Neural cell (in vitro differentiated cells): ENCODE measurements at regions not wholly inside any gene's neighbourhood (a gene's known extent, or its start where the extent isn't known, plus 50 kb on each side); places are given as distances from the start of the nearest gene placed in this dataset.

Experiments used
- H2AFZ ChIP-seq: fragments of 200-600, 300-800 bp; sonication (generic), shearing (Covaris generic); 2 replicates; pipeline ENCODE4 v1.6.0; 2014; ENCODE audit warnings: low read depth, mild to moderate bottlenecking, antibody characterized with exemption, low read length, moderate library complexity
- H3F3A ChIP-seq: fragments of 200-600 bp; shearing (Covaris generic); 2 replicates; pipeline ENCODE4 v1.6.1; 2016; ENCODE audit warnings: mild to moderate bottlenecking, moderate library complexity, mixed read lengths, antibody characterized with exemption, low read length; ENCODE audit not compliant: insufficient read depth, poor library complexity, severe bottlenecking
- H3K27ac ChIP-seq: fragments of 200-600, 300-800 bp; sonication (generic), shearing (Covaris generic); 2 replicates; pipeline ENCODE4 v1.5.1; 2014; ENCODE audit warnings: mild to moderate bottlenecking, low read length, moderate library complexity
- H3K27me3 ChIP-seq: fragments of 300-800, 200-600 bp; sonication (generic), shearing (Covaris generic); 2 replicates; pipeline ENCODE4 v1.6.0; 2014; ENCODE audit warnings: mild to moderate bottlenecking, low read depth, low read length, moderate library complexity; ENCODE audit not compliant: insufficient read depth
- H3K36me3 ChIP-seq: fragments of 300-800, 200-600 bp; sonication (generic), shearing (Covaris generic); 2 replicates; pipeline ENCODE4 v1.5.1; 2014; ENCODE audit warnings: mild to moderate bottlenecking, antibody characterized with exemption, low read length, moderate library complexity; ENCODE audit not compliant: insufficient read depth
- H3K4me2 ChIP-seq: fragments of 300-800, 200-600 bp; sonication (generic), shearing (Covaris generic); 2 replicates; pipeline ENCODE4 v1.6.0; 2014; ENCODE audit warnings: mild to moderate bottlenecking, low read length
- H3K4me3 ChIP-seq: fragments of 300-800, 200-600 bp; sonication (generic), shearing (Covaris generic); 2 replicates; pipeline ENCODE4 v1.5.1; 2014; ENCODE audit warnings: mild to moderate bottlenecking, low read length, moderate library complexity
- H3K79me2 ChIP-seq: fragments of 200-600 bp; shearing (Covaris generic); replicated peaks from 2 replicates; pipeline ENCODE4 v1.6.0; 2014; ENCODE audit warnings: mild to moderate bottlenecking, low read length, moderate library complexity; ENCODE audit not compliant: insufficient read depth
- H3K9ac ChIP-seq: fragments of 300-800, 200-600 bp; sonication (generic), shearing (Covaris generic); 2 replicates; pipeline ENCODE4 v1.6.1; 2016; ENCODE audit warnings: mild to moderate bottlenecking, low read length, mixed read lengths
- H3K9me2 ChIP-seq: fragments of 200-600 bp; shearing (Covaris generic); 2 replicates; pipeline ENCODE4 v1.6.1; 2016; ENCODE audit warnings: mild to moderate bottlenecking, low read length, mixed read lengths; ENCODE audit not compliant: insufficient read depth
- H3K9me3 ChIP-seq: fragments of 200-600, 300-800 bp; sonication (generic), shearing (Covaris generic); 2 replicates; pipeline ENCODE4 v1.6.1; 2016; ENCODE audit warnings: mild to moderate bottlenecking, mixed run types, low read length, moderate library complexity, mixed read lengths
- H4K20me1 ChIP-seq: fragments of 200-600 bp; shearing (Covaris generic); 2 replicates; pipeline ENCODE4 v1.6.1; 2016; ENCODE audit warnings: mild to moderate bottlenecking, mixed run types; ENCODE audit not compliant: insufficient read depth
- CTCF ChIP-seq: fragments of 450-650 bp; IDR thresholded peaks from 2 replicates; pipeline ENCODE4 v1.5.1; 2014; ENCODE audit warnings: antibody characterized with exemption, mild to moderate bottlenecking, moderate library complexity; ENCODE audit not compliant: poor library complexity, severe bottlenecking
- EP300 ChIP-seq: fragments of 450-650 bp; conservative IDR thresholded peaks from 2 replicates; pipeline ENCODE4 v1.6.1; 2014; ENCODE audit warnings: antibody characterized with exemption, mild to moderate bottlenecking, moderate library complexity; ENCODE audit not compliant: poor library complexity, severe bottlenecking
- EZH2 ChIP-seq: fragments of 200-600, 300-800 bp; shearing (Covaris generic), sonication (generic); IDR thresholded peaks from 2 replicates; pipeline ENCODE4 v1.6.1; 2014; ENCODE audit warnings: antibody characterized with exemption, low read length, borderline replicate concordance, mild to moderate bottlenecking; ENCODE audit not compliant: insufficient read depth, poor library complexity, severe bottlenecking
- MXI1 ChIP-seq: fragments of 450-650 bp; conservative IDR thresholded peaks from 2 replicates; pipeline ENCODE4 v1.6.1; 2014; ENCODE audit warnings: antibody characterized with exemption, mild to moderate bottlenecking; ENCODE audit not compliant: poor library complexity, severe bottlenecking
- POLR2AphosphoS5 ChIP-seq: IDR thresholded peaks from 2 replicates; pipeline ENCODE4 v1.6.1; 2012
- RAD21 ChIP-seq: fragments of 450-650 bp; conservative IDR thresholded peaks from 2 replicates; pipeline ENCODE4 v1.6.1; 2014; ENCODE audit warnings: antibody characterized with exemption, mild to moderate bottlenecking, moderate library complexity
- REST ChIP-seq: IDR thresholded peaks from 2 replicates; pipeline ENCODE4 v1.6.1; 2012; ENCODE audit warnings: borderline replicate concordance
- SMC3 ChIP-seq: fragments of 450-650 bp; conservative IDR thresholded peaks from 2 replicates; pipeline ENCODE4 v1.6.1; 2014; ENCODE audit warnings: antibody characterized with exemption, mild to moderate bottlenecking, moderate library complexity; ENCODE audit not compliant: poor library complexity
- TAF1 ChIP-seq: IDR thresholded peaks from 2 replicates; pipeline ENCODE4 v1.6.1; 2012; ENCODE audit warnings: low read depth

- Histone ChIP-seq H3K4me2 (no peak overlapping the region), H3K27me3 (no peaks in the 10 kb centered on the region), H2AFZ (no peak overlapping the region), H3K9me3 (no peaks in the 10 kb centered on the region), H3K9me2 (no peaks in the 10 kb centered on the region), H3K27ac (no peak overlapping the region), H3K9ac (no peak overlapping the region), H3F3A (no peaks in the 10 kb centered on the region), H3K4me3 (no peak overlapping the region), H3K79me2 (no peaks in the 10 kb centered on the region), H3K36me3 (no peaks in the 10 kb centered on the region), H4K20me1 (no peaks in the 10 kb centered on the region)
- TF ChIP-seq EZH2 (no peak), MXI1 (no peak), EP300 (no peak), POLR2AphosphoS5 (no peak), TAF1 (no peak), REST (no peak), RAD21 (no peak), SMC3 (no peak)
Observed at GRCh38 chr3:106001923-106002322, 133.1 kb upstream of the CBLB start.

- no peaks in the 10 kb centered on the region for H3K9me3 ChIP-seq
- H3K4me2 ChIP-seq = no peak overlapping the region
- H3F3A ChIP-seq = no peaks in the 10 kb centered on the region
Observed at GRCh38 chr3:106004137-106004681, 135.4 kb upstream of the CBLB start.

GRCh38 chr3:106004826-106005225, 136.0 kb upstream of the CBLB start:
- TF ChIP-seq EZH2 (no peak), CTCF (no peak), REST (no peak), MXI1 (no peak), RAD21 (no peak), EP300 (no peak), SMC3 (no peak), TAF1 (no peak), POLR2AphosphoS5 (no peak)
- H3K4me3 ChIP-seq = no peak overlapping the region
- no peaks in the 10 kb centered on the region for H3K9me2 ChIP-seq
- no peaks in the 10 kb centered on the region for H3K79me2 ChIP-seq
- no peak overlapping the region for H3K4me2 ChIP-seq
- H3K36me3 ChIP-seq = no peaks in the 10 kb centered on the region
- no peak overlapping the region for H3K9ac ChIP-seq
- H2AFZ ChIP-seq = no peak overlapping the region
- H3F3A ChIP-seq = no peaks in the 10 kb centered on the region
- no peak overlapping the region for H3K27ac ChIP-seq
- no peaks in the 10 kb centered on the region for H3K27me3 ChIP-seq
- no peaks in the 10 kb centered on the region for H3K9me3 ChIP-seq
- H4K20me1 ChIP-seq = no peaks in the 10 kb centered on the region

More at GRCh38 chr3:106004137-106004681, 135.4 kb upstream of the CBLB start:
- H3K27me3 ChIP-seq = no peaks in the 10 kb centered on the region
- TF ChIP-seq RAD21 = no peak
- H3K27ac ChIP-seq = no peak overlapping the region
- H3K9ac ChIP-seq = no peak overlapping the region
- no peak overlapping the region for H2AFZ ChIP-seq
- no peaks in the 10 kb centered on the region for H3K79me2 ChIP-seq
- no peaks in the 10 kb centered on the region for H3K36me3 ChIP-seq
- no peak overlapping the region for H3K4me3 ChIP-seq
- H4K20me1 ChIP-seq = no peaks in the 10 kb centered on the region
- H3K9me2 ChIP-seq = no peaks in the 10 kb centered on the region
